ENCODE measurements at regions not wholly inside any gene's neighbourhood (a gene's known extent, or its start where the extent isn't known, plus 50 kb on each side); places are given as distances from the start of the nearest gene placed in this dataset.

DNA sequence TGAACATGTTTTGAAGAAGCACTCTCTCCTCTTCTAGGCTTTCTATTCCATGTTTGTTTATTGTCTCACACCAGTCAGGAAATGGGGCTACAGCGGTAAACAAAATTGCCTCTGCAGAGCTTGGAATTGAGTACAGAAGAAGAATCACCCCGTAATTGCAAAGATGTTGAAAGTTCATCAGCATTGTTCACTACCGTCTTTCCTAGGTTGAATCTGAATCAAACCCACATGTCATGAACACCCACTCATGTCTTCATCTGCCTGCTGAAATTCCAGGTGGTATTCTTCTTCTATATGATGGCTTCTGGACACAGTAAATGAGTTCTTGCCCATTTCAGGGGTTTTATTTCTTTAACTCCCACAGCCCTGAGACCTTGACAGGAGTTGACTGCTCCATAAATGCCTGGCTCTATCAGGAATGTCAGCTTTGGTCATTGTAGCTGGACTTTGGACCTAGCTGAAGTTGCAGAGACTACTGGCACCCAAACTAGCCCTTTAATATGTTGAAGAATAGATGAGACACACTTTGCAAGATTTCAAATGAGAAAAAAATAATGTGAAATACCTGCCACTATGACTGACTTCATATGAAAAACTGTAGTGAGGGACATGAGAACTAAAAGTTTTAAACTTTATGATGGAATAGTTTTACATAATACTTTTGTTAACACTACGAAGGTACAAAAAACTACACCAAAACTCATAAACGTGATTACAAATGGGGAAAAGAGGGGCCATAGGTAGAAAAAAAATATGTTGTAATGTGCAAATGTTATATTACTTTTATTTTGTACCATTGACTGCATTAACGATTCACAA, 1235.3 kb upstream of the ZEB2 start:
- TF ChIP-seq, protein P1, sequence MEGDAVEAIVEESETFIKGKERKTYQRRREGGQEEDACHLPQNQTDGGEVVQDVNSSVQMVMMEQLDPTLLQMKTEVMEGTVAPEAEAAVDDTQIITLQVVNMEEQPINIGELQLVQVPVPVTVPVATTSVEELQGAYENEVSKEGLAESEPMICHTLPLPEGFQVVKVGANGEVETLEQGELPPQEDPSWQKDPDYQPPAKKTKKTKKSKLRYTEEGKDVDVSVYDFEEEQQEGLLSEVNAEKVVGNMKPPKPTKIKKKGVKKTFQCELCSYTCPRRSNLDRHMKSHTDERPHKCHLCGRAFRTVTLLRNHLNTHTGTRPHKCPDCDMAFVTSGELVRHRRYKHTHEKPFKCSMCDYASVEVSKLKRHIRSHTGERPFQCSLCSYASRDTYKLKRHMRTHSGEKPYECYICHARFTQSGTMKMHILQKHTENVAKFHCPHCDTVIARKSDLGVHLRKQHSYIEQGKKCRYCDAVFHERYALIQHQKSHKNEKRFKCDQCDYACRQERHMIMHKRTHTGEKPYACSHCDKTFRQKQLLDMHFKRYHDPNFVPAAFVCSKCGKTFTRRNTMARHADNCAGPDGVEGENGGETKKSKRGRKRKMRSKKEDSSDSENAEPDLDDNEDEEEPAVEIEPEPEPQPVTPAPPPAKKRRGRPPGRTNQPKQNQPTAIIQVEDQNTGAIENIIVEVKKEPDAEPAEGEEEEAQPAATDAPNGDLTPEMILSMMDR (IDR thresholded peaks at IDR 0.05), result no peak
- TF ChIP-seq POLR2A (IDR thresholded peaks at IDR 0.05) (no peak), EP300 (IDR thresholded peaks at IDR 0.05) (no peak), POLR2AphosphoS5 (IDR thresholded peaks at IDR 0.05) (no peak)

Data from suprapubic skin (tissue), 4 donors.